HepG2 (cell line): ENCODE measurements at regions not wholly inside any gene's neighbourhood (a gene's known extent, or its start where the extent isn't known, plus 50 kb on each side); places are given as distances from the start of the nearest gene placed in this dataset.

Experiments
- BRCA1 ChIP-seq: sonication (generic); formaldehyde crosslinking; IDR thresholded peaks from 2 replicates; pipeline ENCODE4 v1.4.0; 2020; ENCODE audit warnings: missing genetic modification reagents
- CTCF ChIP-seq: sonication (generic); formaldehyde crosslinking; IDR thresholded peaks from 2 replicates; pipeline ENCODE4 v1.5.0; 2020; ENCODE audit warnings: mild to moderate bottlenecking, missing genetic modification reagents, moderate library complexity
- EP300 ChIP-seq, 3 experiments: sonication (generic) in 1 of 3; formaldehyde crosslinking in 1 of 3; IDR thresholded peaks; 2 replicates each; pipeline versions ENCODE4 v1.5.1 to v1.6.1; 2011 to 2020; ENCODE audit warnings: low read depth in 2 of 3, low read length in 2 of 3, borderline replicate concordance in 1 of 3, improper control_type of control experiment in 1 of 3, mild to moderate bottlenecking in 1 of 3, missing genetic modification reagents in 1 of 3, moderate library complexity in 1 of 3
- FOSL1 ChIP-seq: sonication (generic); formaldehyde crosslinking; IDR thresholded peaks from 2 replicates; pipeline ENCODE4 v1.9.0; 2021; ENCODE audit warnings: missing genetic modification reagents, borderline replicate concordance
- GTF2F1 ChIP-seq: fragments of 150-350 bp; IDR thresholded peaks from 2 replicates; pipeline ENCODE4 v1.6.1; 2014; ENCODE audit warnings: low read length
- REXO4 ChIP-seq: sonication (generic); formaldehyde crosslinking; IDR thresholded peaks from 2 replicates; pipeline ENCODE4 v1.8.0; 2022; ENCODE audit warnings: missing genetic modification reagents, mild to moderate bottlenecking, borderline replicate concordance
- ZFP36 ChIP-seq: fragments of 150-350 bp; IDR thresholded peaks from 2 replicates; pipeline ENCODE4 v1.6.1; 2018; ENCODE audit warnings: borderline replicate concordance, low read length, low read depth; ENCODE audit not compliant: partially characterized antibody
- ZFP37 ChIP-seq: sonication (generic); formaldehyde crosslinking; IDR thresholded peaks from 2 replicates; pipeline ENCODE4 v1.4.0; 2020; ENCODE audit warnings: missing genetic modification reagents, borderline replicate concordance

- TF ChIP-seq REXO4 (CRISPR knock-in tag), result no peak
- TF ChIP-seq ZFP36, result no peak
- TF ChIP-seq BRCA1, result no peak
- TF ChIP-seq GTF2F1, result no peak
- no peak for TF ChIP-seq CTCF
- no peak for TF ChIP-seq FOSL1 (CRISPR knock-in tag)
- no peak for TF ChIP-seq EP300 (IDR thresholded peaks at IDR 0.05; ENCODE audit: low read depth in 2 of 2, low read length in 2 of 2)
- TF ChIP-seq EP300 (CRISPR knock-in tag; IDR thresholded peaks at IDR 0.05; ENCODE audit: borderline replicate concordance), result no peak
- TF ChIP-seq ZFP37 (CRISPR knock-in tag), result no peak
Observed at GRCh38 chr9:92180002-92180400, 64.8 kb upstream of the SPTLC1 start.
